ENCODE measurements at regions not wholly inside any gene's neighbourhood (a gene's known extent, or its start where the extent isn't known, plus 50 kb on each side); places are given as distances from the start of the nearest gene placed in this dataset.

DNA sequence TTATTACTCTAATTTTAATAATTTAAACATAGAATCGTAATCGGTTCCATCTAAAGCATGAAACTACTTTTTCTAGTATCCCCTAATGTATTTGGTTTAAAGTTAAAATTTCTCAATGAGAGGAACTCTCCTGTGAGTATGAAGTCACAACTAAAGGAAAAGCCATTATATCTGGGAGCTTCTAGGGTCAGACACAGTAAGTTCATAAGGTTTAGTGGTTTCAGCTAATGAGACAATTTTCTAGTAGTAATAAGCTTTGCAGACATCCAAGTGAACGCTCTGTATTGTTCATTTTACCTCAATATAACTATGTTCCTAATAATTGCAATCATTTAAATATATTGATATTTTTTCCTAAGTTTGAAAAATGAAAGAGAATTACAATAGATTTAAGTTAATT, 364.4 kb upstream of the CDH9 start:
- no peak for DNase-seq (ENCODE audit: low spot score)

DNA sequence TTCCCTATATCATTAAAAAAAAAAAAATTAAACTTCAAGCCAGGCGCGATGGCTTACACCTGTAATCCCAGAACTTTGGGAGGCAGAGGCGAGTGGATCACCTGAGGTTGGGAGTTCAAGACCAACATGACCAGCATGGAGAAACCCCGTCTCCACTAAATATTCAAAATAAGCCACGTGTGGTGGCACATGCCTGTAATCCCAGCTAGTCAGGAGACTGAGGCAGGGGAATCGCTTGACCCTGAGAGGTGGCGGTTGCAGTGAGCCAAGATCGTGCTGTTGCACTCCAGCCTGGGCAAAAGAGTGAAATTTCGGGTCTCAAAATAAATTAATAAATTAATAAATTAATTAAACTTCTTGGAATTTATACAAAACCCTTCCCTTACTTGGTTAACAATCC, 358.6 kb upstream of the CDH9 start:
- DNase-seq (ENCODE audit: low spot score), result no peak

GRCh38 chr5:27392716-27393115, 354.3 kb upstream of the CDH9 start:
- DNase-seq (ENCODE audit: low spot score), result no peak

GRCh38 chr5:27389696-27390095, 351.3 kb upstream of the CDH9 start:
- DNase-seq (ENCODE audit: low spot score), result no peak

DNA sequence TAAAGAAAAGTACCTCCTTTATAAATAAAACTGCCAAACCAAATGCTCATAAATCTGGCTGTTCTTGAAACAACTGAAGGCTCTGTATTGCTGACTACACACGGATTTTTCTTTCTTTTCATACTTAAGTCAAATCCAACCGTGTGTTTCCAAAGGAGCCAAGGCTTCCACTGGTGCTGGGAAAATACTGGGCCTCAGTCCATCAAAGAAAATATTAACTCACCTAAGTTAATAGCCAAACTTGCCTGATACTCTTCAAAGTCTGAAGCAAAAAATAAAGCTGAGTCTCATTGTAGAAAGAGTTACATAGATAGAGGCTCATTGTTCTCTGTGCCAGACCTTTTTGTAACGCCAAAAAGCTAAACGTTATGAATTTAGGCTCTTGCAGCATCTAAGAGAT, 350.4 kb upstream of the CDH9 start:
- no peak for DNase-seq (ENCODE audit: low spot score)

DNA sequence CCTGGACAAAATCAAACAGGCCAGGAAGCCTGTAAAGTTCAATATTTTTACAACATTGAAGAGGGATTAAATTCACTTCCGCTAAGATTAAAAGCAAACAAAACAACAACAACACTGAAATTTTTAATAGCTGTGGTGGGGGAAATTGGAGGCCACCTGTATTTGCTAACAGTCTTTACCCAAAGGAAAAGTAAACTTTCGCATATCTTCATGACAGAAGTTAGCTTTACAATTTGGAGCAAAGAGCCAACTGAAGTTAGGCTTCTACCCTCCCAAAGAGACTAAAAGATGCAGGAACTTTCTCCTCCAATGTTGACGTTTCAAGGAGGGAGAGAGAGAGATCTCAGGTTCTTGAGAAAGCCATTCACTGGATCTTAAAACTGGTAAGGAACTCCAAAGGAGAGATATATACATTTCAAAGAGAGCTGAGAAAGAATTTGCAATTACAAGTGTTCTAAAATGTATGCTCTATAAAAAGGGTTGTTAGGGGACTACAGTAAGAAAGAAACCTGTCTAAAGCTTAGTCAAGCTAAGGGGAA, 349.2 kb upstream of the CDH9 start:
- DNase-seq (ENCODE audit: low spot score), result no peak

DNA sequence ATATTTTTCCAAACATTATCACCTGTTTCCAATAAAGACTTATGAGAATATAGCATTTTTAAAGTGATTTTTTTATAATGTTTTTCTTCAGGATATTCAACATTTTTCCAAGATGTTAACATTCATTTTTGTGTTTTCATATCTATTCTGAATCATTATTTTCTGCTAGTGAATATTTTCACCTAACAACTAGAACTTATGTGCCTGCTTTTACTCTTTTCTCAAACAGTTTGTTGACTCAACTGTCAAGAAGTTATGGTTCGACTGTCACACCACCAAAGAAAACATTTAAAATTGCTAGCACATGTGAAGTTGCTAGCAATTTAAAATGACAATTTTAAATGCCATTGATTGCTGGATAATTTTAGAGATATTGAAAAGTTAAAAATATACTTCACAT, 343.3 kb upstream of the CDH9 start:
- no peak for DNase-seq (ENCODE audit: low spot score)

DNA sequence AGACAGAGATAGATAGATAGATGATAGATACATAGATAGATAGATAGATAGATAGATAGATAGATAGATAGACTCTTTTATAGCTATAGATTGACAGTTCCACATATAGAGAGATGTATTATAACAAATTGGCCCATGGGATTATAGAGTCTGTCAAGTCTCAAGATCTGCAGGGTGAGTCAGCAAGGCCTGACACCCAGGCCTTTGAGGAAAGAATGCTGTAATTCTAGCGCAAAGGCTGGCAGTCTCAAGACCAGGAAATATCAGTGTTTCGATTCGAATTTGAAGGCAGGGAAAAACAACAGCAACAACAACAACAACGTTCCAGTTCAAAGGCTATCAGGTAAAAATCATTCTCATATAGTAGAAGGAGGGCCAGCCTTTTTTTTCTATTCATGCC, 339.2 kb upstream of the CDH9 start:
- no peak for DNase-seq (ENCODE audit: low spot score)

DNA sequence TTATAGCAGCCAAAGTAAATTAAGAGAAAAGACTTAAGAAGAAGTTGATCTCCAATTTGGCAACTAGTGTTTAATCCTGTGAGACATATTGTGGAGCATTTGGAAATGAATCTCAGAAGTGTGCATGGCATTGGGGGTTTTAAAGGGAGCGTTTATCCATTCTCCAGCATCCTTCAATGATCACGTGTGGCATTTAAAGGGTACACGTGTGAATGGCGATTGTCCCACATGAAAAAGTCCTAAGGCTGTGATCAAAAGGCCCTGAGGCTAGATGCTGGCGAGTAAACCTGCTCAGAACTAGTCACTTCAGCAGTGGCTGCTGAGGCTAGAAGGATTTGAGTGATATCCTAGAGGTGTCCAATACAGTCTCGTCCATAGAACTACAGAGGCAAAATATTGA, 315.6 kb upstream of the CDH9 start:
- no peak for DNase-seq (ENCODE audit: low spot score)

GRCh38 chr5:27353540-27353939, 315.2 kb upstream of the CDH9 start:
- no peak for DNase-seq (ENCODE audit: low spot score)

DNA sequence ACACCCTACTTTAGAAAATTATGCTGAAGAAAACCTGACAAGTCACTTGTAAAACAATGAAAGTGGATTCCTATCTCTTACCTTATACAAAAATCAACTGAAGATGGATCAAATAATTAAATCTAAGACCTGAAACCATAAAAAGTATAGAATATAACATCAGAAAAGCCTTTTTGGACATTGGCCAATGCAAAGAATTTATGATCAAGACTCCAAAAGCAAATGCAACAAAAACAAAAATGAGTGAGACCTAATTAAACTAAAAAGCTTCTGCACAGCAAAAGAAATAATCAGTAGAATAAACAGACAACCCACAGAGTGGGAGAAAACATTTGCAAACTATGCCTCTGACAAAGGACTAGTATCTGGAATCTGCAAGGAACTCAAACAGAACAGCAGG, 303.0 kb upstream of the CDH9 start:
- no peak for DNase-seq (ENCODE audit: low spot score)

DNA sequence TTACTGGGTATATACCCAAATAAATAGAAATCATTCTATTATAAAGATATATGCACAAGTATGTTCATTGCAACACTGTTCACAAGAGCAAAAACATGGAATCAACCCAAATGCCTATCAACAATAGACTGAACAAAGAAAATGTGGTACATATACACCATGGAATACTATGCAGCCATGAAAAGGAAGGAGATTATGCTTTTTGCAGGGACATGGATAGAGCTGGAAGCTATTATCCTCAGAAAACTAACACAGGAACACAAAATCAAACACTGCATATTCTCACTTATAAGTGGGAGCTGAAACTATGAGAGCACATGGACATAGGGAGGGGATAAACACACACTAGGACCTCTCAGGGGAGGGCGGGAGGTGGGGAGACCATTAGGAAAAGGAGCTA, 298.4 kb upstream of the CDH9 start:
- DNase-seq (ENCODE audit: low spot score), result no peak

- DNase-seq (ENCODE audit: low spot score), result peak; percentile 15
Observed at GRCh38 chr5:27328480-27328879, 290.1 kb upstream of the CDH9 start.

DNA sequence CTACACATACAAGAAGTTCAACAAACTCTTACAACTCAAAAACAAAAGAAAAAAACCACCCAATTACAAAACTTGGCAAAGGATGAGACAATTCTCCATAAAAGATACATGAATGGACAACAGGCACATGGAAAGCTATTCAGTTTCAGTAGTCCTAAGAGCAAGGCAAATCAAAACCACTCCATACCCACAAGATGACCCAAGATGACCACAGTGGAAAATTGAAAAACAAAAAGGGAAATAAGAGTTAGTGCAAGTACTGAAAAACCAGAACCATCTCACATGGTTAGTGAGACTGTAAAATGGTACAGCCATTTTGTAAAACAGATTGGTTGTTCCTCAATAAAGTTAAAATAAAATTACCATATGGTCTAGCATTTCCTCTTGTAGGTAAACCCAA, 287.1 kb upstream of the CDH9 start:
- DNase-seq (ENCODE audit: low spot score), result no peak

DNA sequence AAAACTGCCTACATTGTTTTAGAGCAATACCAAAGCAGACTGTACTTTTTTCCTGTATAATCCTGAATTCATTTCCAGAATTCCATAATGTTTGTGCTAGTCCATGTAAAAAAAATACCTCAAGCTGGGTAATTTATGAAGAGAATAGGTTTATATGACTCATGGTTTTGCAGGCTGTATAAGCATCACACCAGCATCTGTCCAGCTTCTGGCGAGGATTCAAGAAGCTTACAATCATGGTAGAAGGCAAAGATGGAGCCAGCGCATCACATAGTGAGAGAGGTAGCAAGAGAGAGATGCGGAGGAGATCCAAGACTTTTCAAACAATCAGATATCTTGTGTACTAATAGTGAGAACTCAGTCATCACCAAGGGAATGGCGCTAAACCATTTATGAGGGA, 280.3 kb upstream of the CDH9 start:
- DNase-seq (ENCODE audit: low spot score), result no peak

GRCh38 chr5:27316271-27316650, 277.9 kb upstream of the CDH9 start:
- no peak for DNase-seq (ENCODE audit: low spot score)

DNA sequence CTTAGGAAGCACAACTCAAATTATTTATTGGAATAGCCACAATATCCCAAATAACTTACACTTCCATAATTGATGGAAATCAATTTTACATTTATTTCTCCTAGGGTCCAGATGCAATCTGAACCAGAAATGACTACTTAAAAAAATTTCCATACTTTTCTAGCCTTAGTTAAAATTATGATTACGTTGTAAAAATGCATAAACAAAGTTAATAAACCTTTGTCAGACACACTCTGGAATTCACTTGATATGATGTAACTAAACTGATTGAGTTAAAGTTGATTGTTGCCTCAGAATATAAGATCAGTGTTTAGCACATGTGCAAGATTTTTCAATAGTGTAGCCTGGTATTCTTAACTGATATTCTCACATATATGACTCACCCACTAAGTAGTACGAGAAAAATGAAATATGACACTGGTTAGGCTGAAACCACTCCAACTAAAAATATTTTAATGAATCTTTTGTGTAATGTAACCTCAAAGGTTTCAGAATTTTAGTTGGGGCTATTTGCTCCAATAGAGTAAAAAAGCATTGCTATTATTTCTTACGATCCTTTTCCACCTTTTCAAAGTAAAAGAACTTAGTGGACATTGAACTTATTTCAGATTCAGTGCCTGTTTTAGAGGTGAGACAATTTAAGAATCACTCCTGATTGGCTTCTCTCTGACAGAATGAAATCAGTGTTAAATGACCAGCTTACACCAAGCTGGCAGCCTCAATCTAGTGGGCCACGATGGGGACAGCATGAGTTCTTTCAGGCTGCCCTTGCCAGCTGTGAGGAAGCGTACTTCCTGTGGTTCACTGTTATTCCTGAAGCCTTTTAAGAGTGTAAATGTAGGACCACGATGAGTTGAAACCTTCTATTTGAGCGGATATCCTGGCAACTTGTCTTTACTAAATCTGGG, 277.2 kb upstream of the CDH9 start:
- DNase-seq (ENCODE audit: low spot score), result no peak

DNA sequence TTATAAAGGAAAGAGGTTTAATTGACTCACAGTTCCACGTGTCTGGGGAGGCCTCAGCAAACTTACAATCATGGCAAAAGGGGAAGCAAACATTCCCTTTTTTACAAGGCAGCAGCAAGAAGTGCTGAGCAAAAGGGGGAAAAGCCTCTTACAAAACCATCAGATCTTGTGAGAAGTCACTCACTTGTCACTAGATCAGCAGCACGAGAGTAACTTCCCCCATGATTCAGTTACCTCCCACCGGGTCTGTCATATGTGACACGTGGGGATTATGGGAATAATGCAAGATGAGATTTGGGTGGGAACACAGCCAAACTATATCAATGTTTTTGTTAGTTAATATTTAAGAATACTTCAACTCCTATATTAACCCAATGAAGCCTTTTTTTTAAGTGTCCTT, 275.2 kb upstream of the CDH9 start:
- no peak for DNase-seq (ENCODE audit: low spot score)

GRCh38 chr5:27312291-27312893, 274.0 kb upstream of the CDH9 start:
- DNase-seq (ENCODE audit: low spot score), result no peak

DNA sequence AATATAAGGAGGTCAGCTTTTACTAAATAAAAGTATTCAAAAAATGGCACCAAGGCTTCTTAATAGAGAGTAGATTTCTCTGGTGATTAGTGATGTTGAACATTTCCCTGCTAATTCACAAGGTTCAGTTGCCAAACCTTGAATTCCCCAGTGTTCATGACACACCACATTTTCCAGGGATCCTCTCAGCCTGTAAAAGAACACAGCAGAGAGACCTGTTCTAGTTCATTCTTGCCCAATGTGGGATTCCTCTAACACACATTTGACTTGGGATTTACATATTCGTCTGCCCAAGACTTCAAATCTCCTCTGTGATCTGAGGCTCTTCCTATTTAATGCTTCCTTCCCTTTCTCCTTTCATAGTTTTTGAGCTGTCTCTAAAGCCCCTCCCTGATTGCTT, 273.2 kb upstream of the CDH9 start:
- DNase-seq (ENCODE audit: low spot score), result no peak

DNA sequence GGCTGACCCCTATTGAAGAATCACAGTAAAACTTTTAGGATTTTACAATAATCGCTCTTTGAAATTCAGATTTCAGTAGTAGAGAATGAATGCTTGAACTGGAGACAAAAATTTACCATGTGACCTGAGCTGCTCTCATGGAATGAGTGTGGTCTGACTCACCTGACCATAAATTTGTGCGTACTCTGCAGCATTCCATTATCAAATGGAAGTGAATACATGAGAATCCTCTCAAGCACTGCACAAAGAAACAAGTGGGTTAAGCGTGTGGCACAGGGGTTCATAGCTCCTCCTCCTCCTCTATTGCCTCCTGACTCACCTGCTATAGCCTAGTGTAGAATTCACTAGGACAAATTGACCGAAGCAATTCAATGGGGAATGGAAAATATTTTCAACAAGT, 269.8 kb upstream of the CDH9 start:
- no peak for DNase-seq (ENCODE audit: low spot score)

GRCh38 chr5:27290172-27290571, 251.8 kb upstream of the CDH9 start:
- DNase-seq (ENCODE audit: low spot score), result no peak

DNA sequence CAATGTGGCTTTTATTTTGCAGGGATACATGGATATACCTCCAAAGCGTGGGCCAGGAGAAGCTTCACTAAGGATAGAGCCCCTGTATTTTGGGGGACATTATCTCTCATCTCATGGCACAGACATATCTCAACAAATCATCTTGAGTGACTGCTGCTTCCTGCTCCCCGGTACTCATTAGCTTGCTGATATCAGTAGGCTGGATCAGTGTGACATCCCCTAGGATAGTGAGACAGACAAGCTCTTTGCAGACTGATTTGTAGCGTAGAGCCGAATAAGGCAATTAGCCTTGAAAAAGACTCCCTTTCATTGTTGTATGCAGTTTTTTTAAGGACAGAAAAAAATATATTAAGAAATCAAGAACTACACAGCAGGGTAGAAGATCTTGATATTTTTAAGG, 237.7 kb upstream of the CDH9 start:
- no peak for DNase-seq (ENCODE audit: low spot score)

DNA sequence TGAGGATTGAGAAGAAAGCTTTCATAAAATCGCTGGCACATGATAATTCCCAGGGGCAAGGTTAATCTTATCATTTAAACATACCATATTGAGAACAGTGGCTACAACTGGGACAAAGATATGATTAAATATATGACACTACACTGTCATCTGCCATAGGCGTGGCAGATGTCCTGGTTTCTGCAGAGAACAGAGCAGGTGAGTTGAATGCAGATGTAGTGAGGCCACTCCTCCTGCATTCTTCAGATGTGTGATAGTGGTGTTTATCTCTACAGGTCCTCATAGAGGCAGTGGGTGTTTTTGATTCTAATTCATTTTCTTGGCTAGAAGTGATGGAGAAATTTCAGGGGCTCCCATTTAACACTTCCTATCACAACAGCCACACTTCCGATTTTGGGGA, 237.0 kb upstream of the CDH9 start:
- DNase-seq (ENCODE audit: low spot score), result no peak
